Stimulated activated CD4-positive, alpha-beta T cell treated with anti-CD3 and anti-CD28 coated beads, Interleukin-2, amount 100 ng/mL, for 48 hours (primary cell): ENCODE measurements at regions not wholly inside any gene's neighbourhood (a gene's known extent, or its start where the extent isn't known, plus 50 kb on each side); places are given as distances from the start of the nearest gene placed in this dataset.
"Not testable (repeated sequence)": the region's sequence is repeated elsewhere in the genome, so short reads cannot be mapped to it uniquely, and the experiment has no call there.

Source experiments
- DNase-seq, 2 donors: peaks; one replicate each; pipeline ENCODE4 v3.0.0-alpha.2; 2020

DNA sequence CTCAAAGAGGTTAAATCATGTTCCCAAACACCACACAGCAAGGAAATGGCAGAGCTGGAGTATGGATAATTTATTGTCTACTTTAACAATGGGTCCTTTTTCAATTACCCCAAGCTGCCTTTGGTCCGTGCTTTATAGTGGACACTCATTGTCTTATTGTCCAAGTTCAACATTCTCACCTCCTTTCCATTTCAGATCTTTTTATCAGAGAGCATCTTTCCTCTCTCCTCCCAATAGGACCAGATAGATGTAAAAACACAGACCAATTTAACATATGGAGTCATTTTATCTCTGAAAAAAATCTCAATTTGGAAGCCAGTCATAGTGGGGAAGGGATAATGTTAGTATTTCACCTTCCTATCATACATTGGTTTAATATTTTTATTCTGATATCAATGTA, 83.5 kb upstream of the WAC start:
- DNase-seq: no peak

- no peak for DNase-seq
These were observed 83.0 kb upstream of the WAC start for GRCh38 chr10:28449926-28450325.

DNA sequence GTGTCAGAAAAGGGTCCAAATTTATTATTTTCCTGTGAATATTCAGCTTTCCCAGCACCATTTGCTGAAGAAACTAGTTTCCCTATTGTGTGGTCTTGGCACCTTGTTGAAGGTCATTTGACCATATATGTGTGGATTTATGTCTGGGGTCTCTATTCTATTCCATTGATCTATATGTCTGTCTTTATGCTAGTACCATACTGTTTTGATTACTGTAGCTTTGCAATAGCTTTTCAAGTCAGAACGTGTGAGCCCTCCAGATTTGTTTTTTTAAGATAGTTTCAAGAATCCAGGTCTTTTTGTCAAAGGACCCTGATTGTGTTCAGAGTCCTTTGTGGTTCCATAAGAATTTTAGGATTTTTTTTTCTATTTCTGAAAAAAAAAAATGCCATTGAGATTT, 79.0 kb upstream of the WAC start:
- DNase-seq: no peak

GRCh38 chr10:28457110-28457509, 75.8 kb upstream of the WAC start:
- no peak for DNase-seq

DNA sequence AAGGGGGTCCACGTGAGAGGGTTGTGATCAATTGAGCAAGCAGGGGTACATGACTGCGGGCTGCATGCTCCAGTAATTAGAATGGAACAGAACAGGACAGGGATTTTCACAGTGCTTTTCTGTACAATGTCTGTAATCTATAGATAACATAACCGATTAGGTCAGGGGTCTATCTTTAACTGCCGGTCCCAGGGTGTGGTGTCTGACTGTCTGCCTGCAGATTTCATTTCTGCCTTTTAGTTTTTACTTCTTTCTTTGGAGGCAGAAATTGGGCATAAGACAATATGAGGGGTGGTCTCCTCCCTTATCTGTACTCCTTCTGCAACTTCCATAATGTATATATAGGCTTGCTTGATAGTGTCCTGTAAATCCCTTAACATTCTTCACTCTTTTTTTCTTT, 75.0 kb upstream of the WAC start:
- DNase-seq: not testable (repeated sequence)

DNA sequence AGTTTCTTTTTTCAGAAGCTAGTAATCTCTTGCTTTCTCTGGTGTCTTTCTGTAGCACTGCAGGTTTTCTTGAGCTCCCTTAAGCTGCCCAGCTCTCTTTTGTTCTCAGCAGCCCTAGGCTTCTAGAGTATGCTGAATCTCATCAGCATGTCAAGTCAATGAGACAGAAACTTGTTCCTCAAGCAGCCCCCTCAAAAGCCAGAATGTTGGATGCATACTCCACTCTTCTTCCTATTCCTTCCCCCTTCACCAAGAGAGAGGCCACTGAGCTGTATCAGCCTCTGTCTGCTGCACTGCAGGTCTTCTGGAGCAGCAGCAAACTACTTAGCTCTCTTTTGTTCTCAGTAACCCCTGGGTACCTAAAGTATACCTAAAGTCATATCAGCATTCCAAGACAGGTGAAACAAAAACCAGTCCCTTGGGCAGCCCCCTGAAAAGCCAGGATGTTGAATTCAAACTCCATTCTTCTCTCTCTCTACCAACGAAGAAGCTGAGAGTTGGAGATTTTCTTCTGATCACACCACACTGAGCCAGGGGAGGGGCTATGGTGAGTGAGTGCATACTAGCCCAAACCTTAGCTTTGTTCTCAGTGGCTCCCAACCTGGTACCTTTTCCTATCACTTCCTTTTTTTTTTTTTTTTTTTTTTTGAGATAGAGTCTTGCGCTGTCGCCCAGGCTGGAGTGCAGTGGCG, 73.3 kb upstream of the WAC start:
- no peak for DNase-seq

- DNase-seq: no peak
These were observed 69.8 kb upstream of the WAC start for GRCh38 chr10:28463141-28463540.

- DNase-seq: no peak
These were observed 69.1 kb upstream of the WAC start for GRCh38 chr10:28463676-28464395.

GRCh38 chr10:28467615-28468014, 65.3 kb upstream of the WAC start:
- no peak for DNase-seq

DNA sequence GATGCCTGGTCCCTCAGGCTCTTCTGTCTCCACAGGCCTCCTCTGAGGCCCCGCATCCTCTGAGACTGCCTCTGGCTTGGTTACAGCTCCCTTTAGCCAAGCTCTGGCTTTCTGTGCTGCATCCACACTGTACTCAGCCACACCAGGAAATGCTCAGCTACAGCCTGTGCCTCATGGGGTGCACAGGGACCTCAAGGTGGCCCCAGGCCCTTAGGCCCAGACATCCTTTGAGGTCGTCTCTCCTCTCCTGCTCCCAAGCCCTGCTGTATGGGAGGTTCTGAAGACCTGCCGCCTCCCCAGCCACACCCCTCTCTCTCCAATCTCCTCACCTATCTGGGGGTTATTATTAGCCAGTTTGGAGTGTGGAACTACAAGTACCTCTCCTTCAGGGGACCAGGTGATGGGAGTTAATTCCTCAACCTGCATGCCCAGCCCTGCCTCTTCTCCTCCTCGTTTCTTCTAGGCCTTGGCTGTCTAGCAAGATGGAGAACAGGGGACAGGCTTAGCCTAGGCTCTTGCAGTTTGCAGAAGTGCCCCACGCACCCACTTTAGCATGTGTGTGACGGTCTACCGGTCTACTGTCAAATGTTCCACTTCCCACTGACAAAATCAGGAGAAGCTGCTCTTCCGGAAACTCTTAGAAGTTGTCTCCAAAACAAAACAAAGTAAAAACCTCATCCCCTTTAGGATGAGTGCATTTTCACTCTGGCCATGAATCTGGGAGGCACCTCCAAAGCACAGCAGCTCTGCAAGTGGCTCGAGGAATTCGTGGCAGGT, 64.0 kb upstream of the WAC start:
- no peak for DNase-seq

DNA sequence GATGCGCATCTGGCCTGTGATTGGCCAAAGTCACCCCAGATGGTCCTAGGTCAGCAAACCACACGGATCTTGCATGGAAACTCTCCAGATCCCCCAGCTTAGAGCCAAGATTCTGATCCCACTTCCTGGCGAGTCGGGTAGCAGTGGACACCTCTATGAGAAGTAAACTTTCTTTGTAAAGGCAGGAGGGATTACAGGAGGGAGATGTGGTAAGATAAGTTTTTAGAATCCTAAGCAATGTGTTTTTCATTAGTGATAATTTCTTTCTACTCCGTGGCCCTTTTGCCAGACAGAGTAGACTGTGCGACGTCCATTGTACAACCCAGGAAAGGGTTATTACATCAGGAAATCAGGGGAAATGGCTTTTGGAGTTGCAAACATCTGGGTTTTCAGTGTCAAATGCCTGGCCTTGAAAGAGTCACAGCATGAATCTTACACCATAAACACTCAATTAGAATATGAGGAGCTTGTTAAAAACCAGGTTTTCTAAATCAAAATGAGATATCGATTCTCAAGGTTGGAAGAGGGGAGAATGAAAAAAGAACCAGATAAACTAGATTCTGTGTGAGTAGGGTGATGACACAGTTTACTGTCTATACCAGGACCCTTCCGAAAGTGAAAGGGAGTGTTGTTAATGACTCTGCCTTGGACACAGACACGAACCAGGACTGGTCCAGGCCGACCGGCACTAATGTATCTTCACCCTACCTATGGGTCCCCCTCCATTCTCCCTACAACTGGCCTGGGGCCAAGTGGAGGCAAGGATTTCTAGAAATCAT, 61.9 kb upstream of the WAC start:
- DNase-seq: no peak

- no peak for DNase-seq
These were observed 61.3 kb upstream of the WAC start for GRCh38 chr10:28471652-28472050.

DNA sequence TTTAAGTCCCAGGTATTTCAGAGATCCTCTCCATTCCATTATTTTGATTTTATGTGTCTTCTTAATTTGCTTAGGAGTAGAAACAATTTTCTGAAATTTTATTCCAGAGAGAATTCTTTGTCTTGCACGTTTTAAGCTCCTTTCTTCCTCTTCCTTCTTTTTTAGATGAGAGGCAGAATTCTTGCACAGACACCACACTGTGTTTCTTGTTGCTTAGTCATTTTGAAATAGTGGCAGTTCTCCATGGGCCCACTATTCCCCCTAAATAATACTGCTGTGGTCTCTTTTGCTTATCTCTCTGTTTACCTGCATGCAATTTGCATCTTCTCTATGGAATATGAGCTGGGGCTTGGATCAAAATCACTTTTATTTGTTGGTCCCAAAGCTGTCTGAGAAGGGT, 54.3 kb upstream of the WAC start:
- no peak for DNase-seq

- no peak for DNase-seq
These were observed 53.5 kb upstream of the WAC start for GRCh38 chr10:28479425-28479865.

DNA sequence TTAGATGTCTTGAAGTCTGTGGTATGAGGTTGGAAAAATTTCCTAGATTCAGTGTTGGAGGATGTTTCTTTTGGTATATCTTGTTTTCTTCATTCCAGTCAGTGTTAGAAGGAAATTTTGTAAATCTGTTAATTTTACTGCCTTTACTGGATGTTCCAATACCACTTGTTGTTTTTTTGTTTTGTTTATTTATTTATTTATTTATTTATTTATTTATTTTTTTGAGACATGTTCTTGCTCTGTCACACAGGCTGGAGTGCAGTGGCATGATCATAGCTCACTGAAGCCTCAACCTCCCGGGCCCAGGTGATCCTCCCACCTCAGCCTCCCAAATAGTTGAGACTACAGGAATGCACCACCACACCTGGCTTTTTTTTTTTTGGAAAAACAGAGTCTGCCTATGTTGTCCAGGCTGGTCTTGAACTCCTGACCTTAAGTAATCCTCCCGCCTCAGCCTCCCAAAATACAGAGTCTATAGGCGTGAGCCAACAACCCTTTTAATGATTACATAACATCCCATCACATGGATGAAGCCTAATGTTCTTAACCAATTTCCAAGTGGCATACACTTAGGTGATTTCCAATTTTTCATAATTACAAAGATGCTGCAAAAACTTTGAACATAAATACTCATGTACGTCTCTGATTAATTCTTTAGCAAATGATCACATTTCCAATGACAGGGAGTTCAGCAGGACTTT, 52.8 kb upstream of the WAC start:
- no peak for DNase-seq

- DNase-seq: no peak
These were observed 52.3 kb upstream of the WAC start for GRCh38 chr10:28480628-28480965.

- not testable (repeated sequence) for DNase-seq
These were observed 51.6 kb upstream of the WAC start for GRCh38 chr10:28481346-28481745.

DNA sequence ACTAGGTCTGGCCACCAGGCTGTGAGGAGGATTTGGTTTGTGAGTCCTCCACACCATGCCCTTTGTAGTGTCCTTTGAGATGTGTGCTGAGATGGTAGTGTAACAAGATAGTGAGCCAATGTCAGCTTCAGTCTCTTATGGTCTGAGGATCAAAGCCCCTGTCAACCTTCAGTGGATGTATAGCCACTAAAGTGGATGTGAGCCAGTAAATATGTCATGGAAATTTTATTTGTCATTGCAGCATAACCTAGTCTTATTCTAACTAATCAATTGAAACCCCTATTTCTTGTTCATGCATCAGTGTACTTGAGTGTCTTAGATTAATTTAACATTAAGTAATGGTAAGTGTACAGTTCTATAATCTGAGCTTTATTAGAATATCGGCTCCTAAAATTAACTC, 51.0 kb upstream of the WAC start:
- no peak for DNase-seq
